Lung (tissue), 11 donors: ENCODE measurements at regions not wholly inside any gene's neighbourhood (a gene's known extent, or its start where the extent isn't known, plus 50 kb on each side); places are given as distances from the start of the nearest gene placed in this dataset.

ENCODE experiments used
- ATAC-seq: fragments of 200-7000 bp; cut with Tn5 transposase; one replicate; pipeline ENCODE4 v1.9.1; 2020; ENCODE audit warnings: moderate number of reproducible peaks; ENCODE audit not compliant: insufficient read depth, low FRiP score
- DNase-seq, 3 donors: peaks; one replicate each; pipeline ENCODE4 v3.0.0-alpha.2; 2013 to 2017
- H3K27ac ChIP-seq, 2 donors: one replicate each; pipeline ENCODE4 v1.5.1; 2013; ENCODE audit warnings: mild to moderate bottlenecking in 2 of 2, moderate library complexity in 2 of 2, control low read depth in 1 of 2, inconsistent platforms in 1 of 2, low read depth in 1 of 2, low read length in 1 of 2
- H3K27me3 ChIP-seq, 3 donors: one replicate each; pipeline ENCODE4 v1.5.1; 2013; ENCODE audit warnings: low read length in 2 of 3; ENCODE audit not compliant: control insufficient read depth in 3 of 3, insufficient read depth in 3 of 3
- H3K36me3 ChIP-seq, 4 donors: one replicate each; pipeline ENCODE4 v1.5.1; 2013; ENCODE audit warnings: low read length in 4 of 4, mild to moderate bottlenecking in 1 of 4, moderate library complexity in 1 of 4; ENCODE audit not compliant: control insufficient read depth in 4 of 4, insufficient read depth in 4 of 4
- H3K4me1 ChIP-seq, 5 donors: one replicate each; pipeline ENCODE4 v1.5.1; 2013; ENCODE audit warnings: low read length in 5 of 5, mild to moderate bottlenecking in 2 of 5, moderate library complexity in 1 of 5; ENCODE audit not compliant: control insufficient read depth in 5 of 5, insufficient read depth in 5 of 5
- H3K4me3 ChIP-seq: one replicate; pipeline ENCODE4 v1.5.1; 2013; ENCODE audit warnings: mild to moderate bottlenecking, control low read depth, moderate library complexity
- H3K9ac ChIP-seq, 2 donors: one replicate each; pipeline ENCODE4 v1.5.1; 2013; ENCODE audit warnings: low read length in 2 of 2, control low read depth in 1 of 2; ENCODE audit not compliant: insufficient read depth in 1 of 2
- H3K9me3 ChIP-seq, 4 donors: one replicate each; pipeline ENCODE4 v1.5.1; 2013; ENCODE audit warnings: low read length in 3 of 4, mild to moderate bottlenecking in 1 of 4, moderate library complexity in 1 of 4; ENCODE audit not compliant: control insufficient read depth in 4 of 4, insufficient read depth in 3 of 4
- CTCF ChIP-seq: IDR thresholded peaks from 2 replicates; pipeline ENCODE4 v1.5.1; 2012; ENCODE audit warnings: mild to moderate bottlenecking; ENCODE audit errors: control extremely low read depth, extremely low read depth
- WGBS, 2 donors: extraction: QIAGEN DNeasy Blood & Tissue Kit; methylation state at CpG; one replicate each; pipeline ENCODE4 v1.1.7; 2013; 5-methylcytosine and 5-hydroxymethylcytosine counted together
- donor health status: control.
- donor health status: control.
- donor health status: Bipolar disorder and iron deficiency.
- donor health status: healthy.
- donor health status: DM: yes; HTN: yes; CAD: no.

GRCh38 chr4:41880840-41881831 lies 54.1 kb upstream of the TMEM33 start:
- 2 to 3% methylated on average over 74 to 79 of the region's 79 CpGs for WGBS, 2 donors
- no peak for ATAC-seq
- no peak for TF ChIP-seq CTCF
- Histone ChIP-seq H3K9me3 (peaks cover 0 to 8% (median 0%) of the 10 kb centered on the region in 4 donors), H3K36me3 (no peaks in the 10 kb centered on the region), H3K4me1 (peaks cover 0 to 21% (median 8%) of the 10 kb centered on the region in 5 donors), H3K4me3 (no peak overlapping the region), H3K27ac (no peak overlapping the region), H3K9ac (no peak overlapping the region), H3K27me3 (peaks cover 6 to 89% (median 84%) of the 10 kb centered on the region in 3 donors)
- no peak for DNase-seq

- no peak overlapping the region for H3K4me3 ChIP-seq
- no peak for TF ChIP-seq CTCF
- no peak overlapping the region for H3K9ac ChIP-seq
- H3K4me1 ChIP-seq: peaks cover 0 to 21% (median 8%) of the 10 kb centered on the region in 5 donors
- no peaks in the 10 kb centered on the region for H3K36me3 ChIP-seq
- no peak overlapping the region for H3K27ac ChIP-seq
- DNase-seq: no peak
- H3K27me3 ChIP-seq: peaks cover 6 to 90% (median 86%) of the 10 kb centered on the region in 3 donors
- ATAC-seq: no peak
- 4 to 7% methylated on average over 43 to 45 of the region's 45 CpGs for WGBS, 2 donors
- H3K9me3 ChIP-seq: peaks cover 0 to 8% (median 0%) of the 10 kb centered on the region in 4 donors
Measured at GRCh38 chr4:41880022-41880837, 55.0 kb upstream of the TMEM33 start.

- WGBS, 2 donors: 9 to 11% methylated on average over 12 of the region's 12 CpGs
- Histone ChIP-seq H3K36me3 (no peaks in the 10 kb centered on the region), H3K9me3 (peaks cover 0 to 8% (median 0%) of the 10 kb centered on the region in 4 donors), H3K27me3 (peaks cover 6 to 89% (median 86%) of the 10 kb centered on the region in 3 donors), H3K9ac (no peak overlapping the region), H3K4me1 (peaks cover 0 to 21% (median 8%) of the 10 kb centered on the region in 5 donors), H3K27ac (no peak overlapping the region), H3K4me3 (no peak overlapping the region)
- DNase-seq (no peak), ATAC-seq (no peak)
- TF ChIP-seq CTCF: no peak
Measured at GRCh38 chr4:41879552-41879951, 55.7 kb upstream of the TMEM33 start.
